GM18511 (cell line): ENCODE measurements at regions not wholly inside any gene's neighbourhood (a gene's known extent, or its start where the extent isn't known, plus 50 kb on each side); places are given as distances from the start of the nearest gene placed in this dataset.

Source experiments
- ATAC-seq: cut with Tn5 transposase; IDR thresholded peaks from one replicate; pipeline ENCODE4 v1.9.1; 2021; ENCODE audit warnings: mild to moderate bottlenecking, moderate library complexity; ENCODE audit not compliant: unreplicated experiment

- ATAC-seq = no peak
These were observed 191.1 kb downstream of the MAP2K6 start for GRCh38 chr17:69605571-69605970.

GRCh38 chr17:69606142-69606800, 191.8 kb downstream of the MAP2K6 start:
- ATAC-seq = no peak

- peak; percentile 87 for ATAC-seq
These were observed 192.8 kb downstream of the MAP2K6 start for GRCh38 chr17:69607162-69607834.

GRCh38 chr17:69608141-69608540, 193.6 kb downstream of the MAP2K6 start:
- ATAC-seq = no peak

- ATAC-seq = peak; percentile 40
These were observed 194.4 kb downstream of the MAP2K6 start for GRCh38 chr17:69608808-69609472.

GRCh38 chr17:69609473-69610305, 195.2 kb downstream of the MAP2K6 start:
- no peak for ATAC-seq

GRCh38 chr17:69620363-69620762, 205.9 kb downstream of the MAP2K6 start:
- ATAC-seq = no peak

GRCh38 chr17:69625474-69625873, 211.0 kb downstream of the MAP2K6 start:
- ATAC-seq = no peak

- ATAC-seq = no peak
These were observed 215.6 kb downstream of the MAP2K6 start for GRCh38 chr17:69630056-69630635.

GRCh38 chr17:69634844-69635243, 220.3 kb downstream of the MAP2K6 start:
- no peak for ATAC-seq

- ATAC-seq = no peak
These were observed 223.1 kb downstream of the MAP2K6 start for GRCh38 chr17:69637446-69638156.

GRCh38 chr17:69639096-69639495, 224.6 kb downstream of the MAP2K6 start:
- no peak for ATAC-seq

- no peak for ATAC-seq
These were observed 225.6 kb downstream of the MAP2K6 start for GRCh38 chr17:69640073-69640472.

- ATAC-seq = no peak
These were observed 229.2 kb downstream of the MAP2K6 start for GRCh38 chr17:69643686-69644085.

GRCh38 chr17:69646729-69647128, 232.2 kb downstream of the MAP2K6 start:
- no peak for ATAC-seq

- no peak for ATAC-seq
These were observed 236.4 kb downstream of the MAP2K6 start for GRCh38 chr17:69650881-69651280.

GRCh38 chr17:69651921-69652320, 237.4 kb downstream of the MAP2K6 start:
- ATAC-seq = no peak

- ATAC-seq = no peak
These were observed 240.7 kb downstream of the MAP2K6 start for GRCh38 chr17:69654981-69655855.

- no peak for ATAC-seq
These were observed 241.4 kb downstream of the MAP2K6 start for GRCh38 chr17:69655902-69656301.
